ENCODE measurements at regions not wholly inside any gene's neighbourhood (a gene's known extent, or its start where the extent isn't known, plus 50 kb on each side); places are given as distances from the start of the nearest gene placed in this dataset.
A peak's percentile ranks its signal among the peaks of the same experiment; 100 is the strongest.

- no CpG with 5 or more reads among the region's 3 CpGs for WGBS, 2 experiments (ENCODE audit: extremely low coverage in 2 of 2, insufficient read length in 1 of 2)
- no TSS peak for BruUV-seq (replicated peaks)
- Histone ChIP-seq H3K36me3 (ENCODE audit: control insufficient read depth, insufficient read depth, low read length) (no peaks in the 10 kb centered on the region), H4K20me1 (ENCODE audit: insufficient read depth, low read length) (no peaks in the 10 kb centered on the region), H3K23ac (ENCODE audit: low read depth, low read length) (no peak overlapping the region), H2BK5ac (ENCODE audit: low read depth, low read length, poor library complexity, severe bottlenecking) (no peak overlapping the region), H3K9me1 (ENCODE audit: insufficient read depth, low read length) (no peaks in the 10 kb centered on the region; the same call in 1 of the 2 replicates), H4K8ac (ENCODE audit: low read depth in 2 of 2, low read length in 2 of 2) (no peak overlapping the region), H3K18ac (ENCODE audit: low read depth, low read length) (no peak overlapping the region), H3K56ac (ENCODE audit: extremely low read depth, insufficient read depth, low read length) (no peak overlapping the region), H4K5ac (ENCODE audit: low read depth, low read length) (no peak overlapping the region), H3K4me1 (ENCODE audit: control insufficient read depth, insufficient read depth, low read length) (no peaks in the 10 kb centered on the region), H3K27ac (ENCODE audit: insufficient read depth, low read length) (no peak overlapping the region), H3K4ac (ENCODE audit: low read depth, low read length) (no peak overlapping the region), H4K91ac (ENCODE audit: insufficient read depth, low read depth, low read length) (no peak overlapping the region), H2BK120ac (ENCODE audit: low read depth, low read length) (no peak overlapping the region), H3K9me3 (ENCODE audit: control insufficient read depth, insufficient read depth, low read length) (no peaks in the 10 kb centered on the region), H2BK20ac (ENCODE audit: low read depth, low read length) (no peak overlapping the region), H3K27me3 (ENCODE audit: control insufficient read depth, insufficient read depth, low read length) (peaks cover 2% of the 10 kb centered on the region), H2AK9ac (replicated peaks; ENCODE audit: low read depth, low read length, poor library complexity) (no peak overlapping the region), H3K9ac (ENCODE audit: low read depth, low read length) (no peak overlapping the region), H3K4me2 (ENCODE audit: low read depth, low read length) (no peak overlapping the region), H3K4me3 (ENCODE audit: insufficient read depth, low read depth, low read length) (no peak overlapping the region), H2AFZ (replicated peaks; ENCODE audit: low read length, poor library complexity) (no peak overlapping the region), H3K79me1 (ENCODE audit: low read depth in 1 of 2, low read length in 2 of 2) (no peaks in the 10 kb centered on the region), H3K14ac (replicated peaks; ENCODE audit: low read depth, low read length) (no peak overlapping the region), H2BK15ac (ENCODE audit: low read depth, low read length) (no peak overlapping the region), H2AK5ac (ENCODE audit: low read depth, low read length) (no peak overlapping the region)
- TF ChIP-seq POLR2A (IDR thresholded peaks at IDR 0.05; ENCODE audit: low read depth, low read length), result no peak
- 0 out of 2 replicates have a peak, but pooled peaks have one; percentile 3 for TF ChIP-seq CTCF (conservative IDR thresholded peaks at IDR 0.05; ENCODE audit: low read depth, low read length)
- POLR2A ChIA-PET (ENCODE audit: unreplicated experiment), result no interaction called here
- CTCF ChIA-PET, result interaction anchor here (0.6 kb wide), 1 partner anchor 180 kb away, joined by 4 read pairs; no protein-coding TSS in a partner anchor
- DNase-seq, result no peak
- dilution Hi-C loops (cut with HindIII; ENCODE audit: low sequenced_read_pairs, unreplicated experiment), result no loop called here
- ATAC-seq (ENCODE audit: low read depth), result peak; percentile 62
- intact Hi-C loops (cut with micrococcal nuclease), result loop anchor here (1.0 kb wide), 1 partner anchor 162 kb away; no protein-coding TSS in a partner anchor
- in situ Hi-C loops (cut with MboI; ENCODE audit: low sequenced_read_pairs), result no loop called here
These were observed 294.7 kb upstream of the DMRT1 start for GRCh38 chr9:546797-547223.

All from IMR-90 (cell line).